ENCODE measurements at regions not wholly inside any gene's neighbourhood (a gene's known extent, or its start where the extent isn't known, plus 50 kb on each side); places are given as distances from the start of the nearest gene placed in this dataset.

GRCh38 chr17:77423589-77424451, 283.1 kb downstream of the SEC14L1 start:
- TF ChIP-seq POLR2A (IDR thresholded peaks at IDR 0.05) (no peak), CTCF (IDR thresholded peaks at IDR 0.05) (no peak)
